ENCODE measurements at regions not wholly inside any gene's neighbourhood (a gene's known extent, or its start where the extent isn't known, plus 50 kb on each side); places are given as distances from the start of the nearest gene placed in this dataset.

GRCh38 chr9:79408200-79408599, 163.6 kb upstream of the TLE4 start:
- no peak for TF ChIP-seq GATA2 (IDR thresholded peaks at IDR 0.05; ENCODE audit: low read depth, low read length)
- TF ChIP-seq GATA3 (IDR thresholded peaks at IDR 0.05; ENCODE audit: low read depth, low read length): no peak

All from SH-SY5Y (cell line).